SU-DHL-6 (cell line): ENCODE measurements at regions not wholly inside any gene's neighbourhood (a gene's known extent, or its start where the extent isn't known, plus 50 kb on each side); places are given as distances from the start of the nearest gene placed in this dataset.
"Not testable (repeated sequence)": the region's sequence is repeated elsewhere in the genome, so short reads cannot be mapped to it uniquely, and the experiment has no call there.

Source experiments
- H2AFZ ChIP-seq: fragments of 200-600 bp; sonication (generic); 2 replicates; pipeline ENCODE4 v1.6.1; 2014; ENCODE audit warnings: low read depth, mild to moderate bottlenecking, moderate library complexity, mixed read lengths, antibody characterized with exemption, low read length; ENCODE audit not compliant: severe bottlenecking
- H3F3A ChIP-seq: fragments of 200-600 bp; shearing (Covaris generic); 2 replicates; pipeline ENCODE4 v1.6.0; 2016; ENCODE audit warnings: antibody characterized with exemption, mild to moderate bottlenecking; ENCODE audit not compliant: insufficient read depth
- H3K27ac ChIP-seq: fragments of 200-600 bp; sonication (generic); 2 replicates; pipeline ENCODE4 v1.5.1; 2016; ENCODE audit warnings: low read depth, mild to moderate bottlenecking, low read length, moderate library complexity, mixed read lengths
- H3K27me3 ChIP-seq: fragments of 200-600 bp; sonication (generic), shearing (Covaris generic); 2 replicates; pipeline ENCODE4 v1.6.0; 2014; ENCODE audit warnings: mild to moderate bottlenecking, low read length
- H3K36me3 ChIP-seq: fragments of 200-600 bp; sonication (generic); 2 replicates; pipeline ENCODE4 v1.6.1; 2014; ENCODE audit warnings: mild to moderate bottlenecking, low read length, mixed read lengths
- H3K4me2 ChIP-seq: fragments of 300-600, 200-600 bp; shearing (Covaris generic), sonication (generic); 2 replicates; pipeline ENCODE4 v1.6.0; 2014; ENCODE audit warnings: low read length, low read depth, mild to moderate bottlenecking; ENCODE audit not compliant: poor library complexity, severe bottlenecking
- H3K4me3 ChIP-seq: fragments of 200-600 bp; sonication (generic); 2 replicates; pipeline ENCODE4 v1.5.1; 2014; ENCODE audit warnings: antibody characterized with exemption, low read length, mild to moderate bottlenecking, mixed read lengths; ENCODE audit not compliant: insufficient read depth, poor library complexity, severe bottlenecking
- H3K79me2 ChIP-seq: fragments of 200-600 bp; sonication (generic); 2 replicates; pipeline ENCODE4 v1.6.1; 2014; ENCODE audit warnings: mild to moderate bottlenecking, low read length, moderate library complexity; ENCODE audit not compliant: insufficient read depth
- H3K9ac ChIP-seq: fragments of 200-600 bp; sonication (generic); 2 replicates; pipeline ENCODE4 v1.7.0; 2014; ENCODE audit warnings: mild to moderate bottlenecking, low read length
- H3K9me2 ChIP-seq: fragments of 200-600 bp; sonication (generic); replicated peaks from 2 replicates; pipeline ENCODE4 v1.6.1; 2014; ENCODE audit warnings: low read length; ENCODE audit not compliant: insufficient read depth
- H3K9me3 ChIP-seq: fragments of 200-600 bp; sonication (generic); 2 replicates; pipeline ENCODE4 v1.6.1; 2014; ENCODE audit warnings: low read length, mixed read lengths; ENCODE audit not compliant: insufficient read depth
- H4K20me1 ChIP-seq: fragments of 200-600 bp; sonication (generic); 2 replicates; pipeline ENCODE4 v1.6.1; 2014; ENCODE audit warnings: low read depth, mild to moderate bottlenecking, antibody characterized with exemption, low read length, moderate library complexity, mixed read lengths
- EZH2phosphoT487 ChIP-seq: fragments of 200-600 bp; sonication (generic), shearing (Covaris generic); conservative IDR thresholded peaks from 2 replicates; pipeline ENCODE4 v1.6.1; 2018; ENCODE audit warnings: mild to moderate bottlenecking, antibody characterized with exemption, low read length, moderate library complexity, mixed read lengths
- TF ChIP-seq, protein P1 (sequence below): fragments of 200-600 bp; sonication (generic); IDR thresholded peaks from one replicate; pipeline ENCODE4 v1.5.1; 2017; ENCODE audit warnings: antibody characterized with exemption, mild to moderate bottlenecking, low read length, moderate library complexity; ENCODE audit not compliant: insufficient read depth, poor library complexity, severe bottlenecking

DNA sequence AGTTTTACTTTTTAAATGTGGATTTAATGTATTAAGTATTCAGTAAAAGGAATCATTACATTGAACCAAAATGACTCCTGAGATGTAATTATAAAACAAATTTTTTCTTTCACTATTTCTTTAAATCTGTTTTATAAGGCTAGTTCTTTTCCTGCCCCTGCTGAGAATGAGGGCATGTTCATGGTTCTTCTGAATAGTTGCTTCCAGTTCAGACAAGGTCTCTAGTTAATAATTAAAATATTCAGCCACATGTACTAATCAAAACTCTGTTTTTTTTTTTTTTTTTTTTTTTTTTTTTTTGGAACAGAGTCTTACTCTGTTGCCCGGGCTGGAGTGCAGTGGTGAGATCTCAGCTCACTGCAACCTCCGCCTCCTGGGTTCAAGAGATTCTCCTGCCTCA, 321.2 kb downstream of the DNAJB9 start:
- Histone ChIP-seq H3K27ac (no peak overlapping the region), H3K9me3 (no peaks in the 10 kb centered on the region), H3K4me2 (no peak overlapping the region), H3F3A (no peaks in the 10 kb centered on the region), H3K79me2 (no peaks in the 10 kb centered on the region), H3K36me3 (no peaks in the 10 kb centered on the region), H3K4me3 (no peak overlapping the region), H4K20me1 (no peaks in the 10 kb centered on the region), H3K27me3 (no peaks in the 10 kb centered on the region), H2AFZ (no peak overlapping the region), H3K9me2 (no peaks in the 10 kb centered on the region), H3K9ac (no peak overlapping the region)
- no peak for TF ChIP-seq EZH2phosphoT487
- TF ChIP-seq, protein P1, sequence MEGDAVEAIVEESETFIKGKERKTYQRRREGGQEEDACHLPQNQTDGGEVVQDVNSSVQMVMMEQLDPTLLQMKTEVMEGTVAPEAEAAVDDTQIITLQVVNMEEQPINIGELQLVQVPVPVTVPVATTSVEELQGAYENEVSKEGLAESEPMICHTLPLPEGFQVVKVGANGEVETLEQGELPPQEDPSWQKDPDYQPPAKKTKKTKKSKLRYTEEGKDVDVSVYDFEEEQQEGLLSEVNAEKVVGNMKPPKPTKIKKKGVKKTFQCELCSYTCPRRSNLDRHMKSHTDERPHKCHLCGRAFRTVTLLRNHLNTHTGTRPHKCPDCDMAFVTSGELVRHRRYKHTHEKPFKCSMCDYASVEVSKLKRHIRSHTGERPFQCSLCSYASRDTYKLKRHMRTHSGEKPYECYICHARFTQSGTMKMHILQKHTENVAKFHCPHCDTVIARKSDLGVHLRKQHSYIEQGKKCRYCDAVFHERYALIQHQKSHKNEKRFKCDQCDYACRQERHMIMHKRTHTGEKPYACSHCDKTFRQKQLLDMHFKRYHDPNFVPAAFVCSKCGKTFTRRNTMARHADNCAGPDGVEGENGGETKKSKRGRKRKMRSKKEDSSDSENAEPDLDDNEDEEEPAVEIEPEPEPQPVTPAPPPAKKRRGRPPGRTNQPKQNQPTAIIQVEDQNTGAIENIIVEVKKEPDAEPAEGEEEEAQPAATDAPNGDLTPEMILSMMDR, result no peak

DNA sequence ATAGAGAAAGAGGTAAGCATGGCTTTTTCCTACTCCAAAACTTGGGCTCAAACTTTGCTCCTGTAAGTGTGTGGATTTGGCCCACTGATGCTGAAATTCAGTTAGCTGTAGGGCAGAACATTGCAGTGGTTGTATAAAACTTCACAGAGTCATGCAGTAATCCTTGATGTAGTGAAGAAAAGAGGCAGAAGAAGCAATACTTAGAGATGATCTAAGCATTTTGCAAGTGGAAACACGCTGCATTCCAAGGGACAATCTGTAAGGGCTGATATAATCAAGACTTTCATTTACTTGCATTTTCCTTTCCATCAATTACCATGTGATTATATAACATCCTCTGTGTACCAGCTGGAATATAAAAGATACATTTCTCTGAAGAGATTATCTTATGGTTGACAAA, 338.8 kb downstream of the DNAJB9 start:
- Histone ChIP-seq H3K9me3 (no peaks in the 10 kb centered on the region), H3K9ac (no peak overlapping the region), H3F3A (no peaks in the 10 kb centered on the region), H3K36me3 (no peaks in the 10 kb centered on the region), H3K4me2 (no peak overlapping the region), H3K27ac (no peak overlapping the region), H3K4me3 (no peak overlapping the region), H4K20me1 (no peaks in the 10 kb centered on the region), H3K27me3 (no peaks in the 10 kb centered on the region), H3K79me2 (no peaks in the 10 kb centered on the region), H3K9me2 (no peaks in the 10 kb centered on the region), H2AFZ (no peak overlapping the region)
- TF ChIP-seq, protein P1, result no peak
- TF ChIP-seq EZH2phosphoT487, result no peak

DNA sequence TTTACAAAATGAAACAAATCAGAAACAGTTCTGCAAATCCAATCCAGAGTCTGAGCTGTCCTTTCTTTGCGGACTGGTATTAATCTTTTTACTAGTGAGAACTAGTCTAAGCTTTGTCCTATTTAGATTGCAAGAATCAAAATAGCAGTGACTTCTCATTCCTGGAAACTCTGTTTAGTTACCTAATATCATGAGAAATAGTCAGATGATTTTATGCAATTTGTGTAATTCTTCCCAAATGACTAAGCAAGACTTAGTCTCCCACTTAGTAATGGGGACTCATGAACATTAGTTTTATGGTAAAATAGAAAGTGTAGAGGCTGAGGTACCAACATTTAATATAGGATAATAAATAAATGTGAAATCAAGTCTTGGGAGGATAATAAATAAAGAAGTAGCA, 341.3 kb downstream of the DNAJB9 start:
- H3K9ac ChIP-seq, result no peak overlapping the region
- no peaks in the 10 kb centered on the region for H3K9me2 ChIP-seq
- H3K4me3 ChIP-seq, result no peak overlapping the region
- H3K27ac ChIP-seq, result no peak overlapping the region
- no peaks in the 10 kb centered on the region for H4K20me1 ChIP-seq
- no peaks in the 10 kb centered on the region for H3K36me3 ChIP-seq
- no peak overlapping the region for H3K4me2 ChIP-seq
- no peaks in the 10 kb centered on the region for H3F3A ChIP-seq
- TF ChIP-seq, protein P1, result no peak
- TF ChIP-seq EZH2phosphoT487, result no peak
- H3K79me2 ChIP-seq, result no peaks in the 10 kb centered on the region
- H3K9me3 ChIP-seq, result no peaks in the 10 kb centered on the region
- H2AFZ ChIP-seq, result no peak overlapping the region
- H3K27me3 ChIP-seq, result no peaks in the 10 kb centered on the region

DNA sequence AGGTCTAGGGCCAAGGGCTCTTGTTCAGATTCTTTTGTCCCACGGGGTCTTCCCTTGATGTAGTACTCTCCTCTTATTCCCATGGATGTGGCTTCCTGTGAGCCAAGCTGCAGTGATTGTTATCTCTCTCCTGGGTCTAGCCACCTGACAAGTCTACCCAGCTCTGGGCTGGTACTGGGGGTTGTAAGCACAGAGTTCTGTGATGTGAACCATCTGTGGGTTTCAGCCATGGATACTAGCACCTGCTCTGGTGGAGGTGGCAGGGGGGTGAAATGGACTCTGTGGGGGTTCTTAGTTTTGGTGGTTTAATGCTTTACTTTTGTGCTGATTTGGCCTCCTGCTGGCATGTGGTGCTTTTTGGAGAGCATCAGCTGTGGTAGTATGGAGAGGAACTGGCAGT, 350.8 kb downstream of the DNAJB9 start:
- H4K20me1 ChIP-seq, result no peaks in the 10 kb centered on the region
- no peak overlapping the region for H2AFZ ChIP-seq
- peaks cover 4% of the 10 kb centered on the region; the same call in 1 of the 2 replicates for H3K9me3 ChIP-seq
- H3K4me3 ChIP-seq, result no peak overlapping the region
- no peaks in the 10 kb centered on the region for H3K36me3 ChIP-seq
- H3K9me2 ChIP-seq, result no peaks in the 10 kb centered on the region
- no peaks in the 10 kb centered on the region for H3F3A ChIP-seq
- H3K9ac ChIP-seq, result no peak overlapping the region
- H3K27ac ChIP-seq, result no peak overlapping the region
- no peaks in the 10 kb centered on the region for H3K27me3 ChIP-seq
- TF ChIP-seq, protein P1, result no peak
- TF ChIP-seq EZH2phosphoT487, result no peak
- H3K4me2 ChIP-seq, result no peak overlapping the region
- no peaks in the 10 kb centered on the region for H3K79me2 ChIP-seq

DNA sequence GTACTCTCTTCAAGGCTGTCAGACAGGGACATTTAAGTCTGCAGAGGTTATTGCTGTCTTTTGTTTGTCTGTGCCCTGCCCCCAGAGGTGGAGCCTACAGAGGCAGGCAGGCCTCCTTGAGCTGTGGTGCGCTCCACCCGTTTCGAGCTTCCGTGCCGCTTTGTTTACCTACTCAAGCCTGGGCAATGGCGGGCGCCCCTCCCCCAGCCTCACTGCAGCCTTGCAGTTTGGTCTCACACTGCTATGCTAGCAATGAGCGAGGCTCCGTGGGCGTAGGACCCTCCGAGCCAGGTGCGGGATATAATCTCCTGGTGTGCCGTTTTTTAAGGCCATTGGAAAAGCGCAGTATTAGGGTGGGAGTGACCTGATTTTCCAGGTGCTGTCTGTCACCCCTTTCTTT, 373.4 kb downstream of the DNAJB9 start:
- H3K4me3 ChIP-seq, H3K27me3 ChIP-seq, H3K4me2 ChIP-seq, H3K36me3 ChIP-seq, H3K79me2 ChIP-seq, H4K20me1 ChIP-seq, H3K27ac ChIP-seq, H2AFZ ChIP-seq, H3K9me2 ChIP-seq, H3F3A ChIP-seq, H3K9me3 ChIP-seq, H3K9ac ChIP-seq: not testable (repeated sequence)
